HEK293 (cell line): ENCODE measurements at regions not wholly inside any gene's neighbourhood (a gene's known extent, or its start where the extent isn't known, plus 50 kb on each side); places are given as distances from the start of the nearest gene placed in this dataset.
"Not testable (repeated sequence)": the region's sequence is repeated elsewhere in the genome, so short reads cannot be mapped to it uniquely, and the experiment has no call there.

Source experiments
- CTCF ChIA-PET: fragments of 350-600 bp; formaldehyde crosslinking; extraction: SDS; loops from one replicate; lab custom pipeline; 2021; ENCODE audit warnings: antibody characterized with exemption; lab: Yijun Ruan, JAX
- POLR2A ChIA-PET: fragments of 300-600 bp; formaldehyde crosslinking; extraction: SDS; loops from one replicate; lab custom pipeline; 2020; ENCODE audit warnings: antibody characterized with exemption, inconsistent platforms; lab: Yijun Ruan, JAX
- H3K27ac ChIP-seq: fragments of 200-500 bp; sonication (Bioruptor generic); 2 replicates; pipeline ENCODE4 v1.5.1; 2014; ENCODE audit warnings: low read depth, low read length, control low read depth, inconsistent platforms; ENCODE audit errors: extremely low read depth
- H3K36me3 ChIP-seq, 2 experiments: fragments of 200-500 bp in 1 of 2; sonication (Bioruptor generic) in 1 of 2; 1 replicate in 1 of 2; 2 replicates in 1 of 2; pipeline ENCODE4 v1.5.1; 2014 to 2017; ENCODE audit warnings: inconsistent platforms in 2 of 2, low read length in 2 of 2; ENCODE audit not compliant: control insufficient read depth in 2 of 2, insufficient read depth in 1 of 2
- H3K4me1 ChIP-seq: fragments of 200-500 bp; sonication (Bioruptor generic); 2 replicates; pipeline ENCODE4 v1.5.1; 2014; ENCODE audit warnings: mild to moderate bottlenecking, low read length, inconsistent platforms; ENCODE audit not compliant: control insufficient read depth, insufficient read depth
- H3K4me3 ChIP-seq: 2 replicates; pipeline ENCODE4 v1.5.1; 2011; ENCODE audit warnings: low read depth, mild to moderate bottlenecking, control low read depth, low read length, moderate library complexity
- H3K9me3 ChIP-seq: fragments of 200-500 bp; sonication (Bioruptor generic); 2 replicates; pipeline ENCODE4 v1.5.1; 2014; ENCODE audit warnings: low read depth, low read length, inconsistent platforms; ENCODE audit not compliant: control insufficient read depth, insufficient read depth
- GLI2 ChIP-seq: fragments of 450-650 bp; formaldehyde crosslinking; IDR thresholded peaks from 2 replicates; pipeline ENCODE4; 2017; ENCODE audit warnings: missing biosample characterization, missing genetic modification characterization, low read depth, borderline replicate concordance
- GLIS1 ChIP-seq: fragments of 450-650 bp; formaldehyde crosslinking; IDR thresholded peaks from 2 replicates; pipeline ENCODE4 v1.5.1; 2016; ENCODE audit warnings: missing biosample characterization, missing genetic modification characterization
- IKZF3 ChIP-seq: fragments of 450-650 bp; IDR thresholded peaks from 2 replicates; pipeline ENCODE4 v1.5.0; 2018; ENCODE audit warnings: missing biosample characterization, mild to moderate bottlenecking, missing genetic modification characterization, moderate library complexity
- PATZ1 ChIP-seq: fragments of 450-650 bp; formaldehyde crosslinking; IDR thresholded peaks from 2 replicates; pipeline ENCODE4 v1.5.1; 2016; ENCODE audit warnings: missing biosample characterization, missing genetic modification characterization
- PRDM4 ChIP-seq: fragments of 450-650 bp; formaldehyde crosslinking; IDR thresholded peaks from 2 replicates; pipeline ENCODE4 v1.5.1; 2017; ENCODE audit warnings: missing biosample characterization, missing genetic modification characterization
- PRDM6 ChIP-seq: fragments of 450-650 bp; formaldehyde crosslinking; IDR thresholded peaks from 2 replicates; pipeline ENCODE4 v1.5.1; 2017; ENCODE audit warnings: missing biosample characterization, missing genetic modification characterization
- SCRT1 ChIP-seq: fragments of 450-650 bp; formaldehyde crosslinking; IDR thresholded peaks from 2 replicates; pipeline ENCODE4 v1.5.1; 2016; ENCODE audit warnings: missing biosample characterization, missing genetic modification characterization, borderline replicate concordance
- ZBTB17 ChIP-seq: fragments of 450-650 bp; formaldehyde crosslinking; IDR thresholded peaks from 2 replicates; pipeline ENCODE4 v1.5.1; 2016; ENCODE audit warnings: missing biosample characterization, missing genetic modification characterization
- ZBTB21 ChIP-seq: fragments of 450-650 bp; formaldehyde crosslinking; IDR thresholded peaks from 2 replicates; pipeline ENCODE4 v1.5.1; 2017; ENCODE audit warnings: missing biosample characterization, missing genetic modification characterization
- ZBTB8A ChIP-seq: fragments of 450-650 bp; formaldehyde crosslinking; IDR thresholded peaks from 2 replicates; pipeline ENCODE4 v1.5.1; 2016; ENCODE audit warnings: missing biosample characterization, missing genetic modification characterization
- ZNF311 ChIP-seq: fragments of 450-650 bp; formaldehyde crosslinking; IDR thresholded peaks from 2 replicates; pipeline ENCODE4 v1.5.1; 2017; ENCODE audit warnings: missing biosample characterization, missing genetic modification characterization, borderline replicate concordance
- ZNF37A ChIP-seq: fragments of 450-650 bp; IDR thresholded peaks from 2 replicates; pipeline ENCODE4 v1.5.1; 2018; ENCODE audit warnings: missing biosample characterization, missing genetic modification characterization
- ZNF404 ChIP-seq: fragments of 450-650 bp; formaldehyde crosslinking; IDR thresholded peaks from 2 replicates; pipeline ENCODE4 v1.5.1; 2017; ENCODE audit warnings: missing biosample characterization, missing genetic modification characterization
- ZNF530 ChIP-seq: fragments of 450-650 bp; formaldehyde crosslinking; IDR thresholded peaks from 2 replicates; pipeline ENCODE4 v1.5.1; 2016; ENCODE audit warnings: low read depth, missing biosample characterization, missing genetic modification characterization
- ZNF558 ChIP-seq: fragments of 450-650 bp; formaldehyde crosslinking; IDR thresholded peaks from 2 replicates; pipeline ENCODE4 v1.5.1; 2016; ENCODE audit warnings: missing biosample characterization, missing genetic modification characterization
- ZNF585B ChIP-seq: fragments of 450-650 bp; formaldehyde crosslinking; IDR thresholded peaks from 2 replicates; pipeline ENCODE4 v1.5.1; 2016; ENCODE audit warnings: missing biosample characterization, missing genetic modification characterization
- ZNF645 ChIP-seq: fragments of 450-650 bp; formaldehyde crosslinking; IDR thresholded peaks from 2 replicates; pipeline ENCODE4; 2016; ENCODE audit warnings: missing biosample characterization, missing genetic modification characterization
- ZNF692 ChIP-seq: fragments of 450-650 bp; formaldehyde crosslinking; IDR thresholded peaks from 2 replicates; pipeline ENCODE4 v1.5.1; 2016; ENCODE audit warnings: missing biosample characterization, missing genetic modification characterization
- ZNF776 ChIP-seq: fragments of 450-650 bp; formaldehyde crosslinking; IDR thresholded peaks from 2 replicates; pipeline ENCODE4 v1.5.0; 2017; ENCODE audit warnings: missing biosample characterization, missing genetic modification characterization, borderline replicate concordance
- ZSCAN4 ChIP-seq: fragments of 450-650 bp; formaldehyde crosslinking; IDR thresholded peaks from 2 replicates; pipeline ENCODE4 v1.5.1; 2017; ENCODE audit warnings: missing biosample characterization, missing genetic modification characterization

- CTCF ChIA-PET = no interaction called here
Measured at GRCh38 chr7:24113506-24113905, 170.5 kb upstream of the NPY start.

GRCh38 chr7:24115661-24116060 lies 168.3 kb upstream of the NPY start:
- Histone ChIP-seq H3K9me3 (no peaks in the 10 kb centered on the region), H3K27ac (no peak overlapping the region), H3K4me1 (no peaks in the 10 kb centered on the region), H3K4me3 (no peak overlapping the region), H3K36me3 (no peaks in the 10 kb centered on the region)
- TF ChIP-seq PRDM4 (tag by site-specific recombination) = no peak
- TF ChIP-seq ZNF645 (tag by site-specific recombination) = no peak
- no peak for TF ChIP-seq GLI2 (tag by site-specific recombination)
- TF ChIP-seq ZNF37A = no peak
- no peak for TF ChIP-seq ZNF692 (tag by site-specific recombination)
- TF ChIP-seq ZNF404 (tag by site-specific recombination) = no peak
- ChIA-PET POLR2A (no interaction called here), CTCF (no interaction called here)

More at GRCh38 chr7:24113506-24113905, 170.5 kb upstream of the NPY start:
- Histone ChIP-seq H3K4me3 (no peak overlapping the region), H3K4me1 (no peaks in the 10 kb centered on the region), H3K9me3 (no peaks in the 10 kb centered on the region), H3K27ac (no peak overlapping the region), H3K36me3 (no peaks in the 10 kb centered on the region)
- POLR2A ChIA-PET = no interaction called here
- TF ChIP-seq ZSCAN4 (tag by site-specific recombination) (no peak), ZNF530 (no peak), ZNF585B (tag by site-specific recombination) (no peak), SCRT1 (tag by site-specific recombination) (no peak), PATZ1 (tag by site-specific recombination) (no peak), ZBTB8A (tag by site-specific recombination) (no peak), PRDM6 (tag by site-specific recombination) (no peak), ZBTB21 (tag by site-specific recombination) (no peak), IKZF3 (tag by site-specific recombination) (no peak), ZNF558 (tag by site-specific recombination) (no peak), ZNF776 (no peak), GLIS1 (tag by site-specific recombination) (no peak), ZNF311 (tag by site-specific recombination) (no peak), ZBTB17 (tag by site-specific recombination) (no peak)

GRCh38 chr7:24117903-24118499 lies 166.0 kb upstream of the NPY start:
- H3K4me3 ChIP-seq, H3K27ac ChIP-seq, H3K9me3 ChIP-seq, POLR2A ChIA-PET, H3K36me3 ChIP-seq, H3K4me1 ChIP-seq: not testable (repeated sequence)
- CTCF ChIA-PET = interaction anchor here (0.6 to 1.1 kb wide), 3 partner anchors 10 to 73 kb away, joined by 3 read pairs; no protein-coding TSS in a partner anchor
